Stimulated activated CD4-positive, alpha-beta T cell treated with anti-CD3 and anti-CD28 coated beads, TNF-alpha, amount 100 ng/mL, for 4 hours (primary cell): ENCODE measurements at regions not wholly inside any gene's neighbourhood (a gene's known extent, or its start where the extent isn't known, plus 50 kb on each side); places are given as distances from the start of the nearest gene placed in this dataset.

Experiments used
- DNase-seq, 3 experiments: peaks; one replicate each; pipeline ENCODE4 v3.0.0-alpha.2; 2020; ENCODE audit warnings: low read depth in 3 of 3

DNA sequence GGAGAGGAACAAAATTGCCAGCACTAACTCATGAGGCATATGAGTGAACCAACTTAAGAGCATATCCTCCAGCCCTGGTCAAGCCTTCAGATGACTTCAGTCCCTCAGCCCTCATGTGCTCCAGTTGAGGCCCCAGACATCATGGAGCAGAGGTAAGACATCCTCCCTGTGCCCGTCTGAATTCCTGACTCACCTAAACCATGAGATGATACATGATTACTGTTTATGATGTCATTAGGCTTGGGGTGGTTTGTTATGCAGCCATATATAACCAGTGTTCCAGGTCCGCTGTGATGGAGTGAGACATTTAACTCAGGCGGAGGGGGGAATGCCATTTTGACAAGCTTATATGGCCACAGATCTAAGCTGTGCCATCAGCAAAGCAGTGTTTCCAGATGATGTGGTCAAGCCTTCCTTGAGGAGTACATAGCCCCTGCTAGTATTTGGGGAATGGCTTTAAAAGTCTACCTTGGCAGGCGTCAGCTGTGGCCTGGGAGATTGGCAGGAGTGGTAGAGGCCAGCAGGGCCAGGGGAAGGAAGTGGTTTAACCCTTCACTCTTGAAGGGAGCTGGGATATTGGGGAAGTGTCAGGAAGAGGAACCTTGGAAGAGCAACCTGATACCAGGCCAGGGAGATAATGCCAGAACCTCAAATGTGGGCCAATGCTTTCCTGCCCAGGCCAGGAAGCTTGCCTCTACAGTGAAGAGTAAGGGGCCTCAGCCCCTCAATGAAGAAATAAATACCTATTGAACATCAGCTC, 343.0 kb upstream of the PODXL start:
- no peak for DNase-seq

GRCh38 chr7:131898418-131898817, 342.0 kb upstream of the PODXL start:
- no peak for DNase-seq

- no peak for DNase-seq
Observed at GRCh38 chr7:131897790-131898165, 341.4 kb upstream of the PODXL start.

DNA sequence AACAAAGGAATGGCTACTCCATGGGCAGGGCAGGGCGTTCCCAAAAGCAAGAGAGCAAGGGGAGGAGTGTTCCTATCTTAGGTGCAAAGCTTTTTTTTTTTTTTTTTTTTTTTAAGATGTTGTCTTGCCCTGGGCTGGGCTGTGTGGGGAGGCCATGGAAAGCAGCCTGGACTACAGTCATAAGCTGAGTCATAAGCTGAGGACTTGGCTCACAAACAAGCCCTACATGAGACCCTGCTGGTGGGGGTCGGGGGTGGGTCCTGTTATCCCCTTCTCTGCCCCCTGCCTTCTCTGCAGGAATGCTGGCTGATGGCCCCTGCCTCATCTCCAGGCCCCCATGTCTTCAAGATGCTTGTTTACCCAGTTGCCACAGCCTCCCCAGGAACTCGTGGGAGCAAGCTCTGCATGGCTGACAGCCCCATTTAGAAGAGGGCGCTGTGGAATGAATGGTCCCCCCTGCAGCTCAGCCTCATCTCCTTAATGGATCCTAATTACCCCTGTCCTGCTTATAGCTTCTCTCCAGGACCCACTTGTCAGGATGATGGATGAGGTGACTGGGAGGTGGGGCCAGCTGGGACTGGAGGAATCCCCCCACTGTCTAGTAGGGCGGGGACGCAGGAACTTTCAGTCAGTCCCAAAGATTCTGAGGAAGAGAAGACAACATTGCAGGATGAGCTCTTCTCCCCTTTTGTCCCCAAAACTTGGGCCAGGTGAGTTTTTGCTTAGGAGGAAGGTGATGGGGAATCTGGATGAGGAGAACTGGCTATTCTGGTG, 340.8 kb upstream of the PODXL start:
- no peak for DNase-seq

- DNase-seq: no peak
Observed at GRCh38 chr7:131896165-131896863, 339.9 kb upstream of the PODXL start.

DNA sequence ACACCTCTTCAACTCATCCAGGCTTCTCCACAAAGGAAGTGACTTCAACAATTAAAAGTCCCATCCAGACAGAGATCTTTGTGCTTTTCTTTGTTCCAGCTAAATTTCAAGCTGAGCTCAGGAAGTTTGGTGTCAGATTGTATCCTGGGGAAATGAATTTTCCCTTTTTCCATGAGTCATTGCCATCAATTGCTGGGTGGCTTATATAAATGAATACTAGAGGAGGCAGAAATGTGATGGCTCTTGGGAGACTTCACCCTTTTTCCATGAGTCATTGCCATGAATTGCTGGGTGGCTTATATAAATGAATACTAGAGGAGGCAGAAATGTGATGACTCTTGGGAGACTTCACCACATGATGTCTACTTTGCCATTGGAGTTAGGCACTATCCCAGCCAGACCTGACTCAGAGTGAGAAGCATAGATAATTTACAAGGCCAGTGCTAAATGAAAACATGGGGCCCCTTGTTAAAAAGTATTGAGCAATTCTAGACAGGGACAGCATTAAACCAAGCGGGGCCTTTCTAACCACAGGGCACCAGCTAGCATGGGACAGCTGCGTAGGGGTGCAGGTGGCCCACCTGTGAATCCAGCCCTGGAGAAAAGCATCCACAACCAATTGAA, 339.2 kb upstream of the PODXL start:
- no peak for DNase-seq

GRCh38 chr7:131893631-131894340, 337.4 kb upstream of the PODXL start:
- no peak for DNase-seq

DNA sequence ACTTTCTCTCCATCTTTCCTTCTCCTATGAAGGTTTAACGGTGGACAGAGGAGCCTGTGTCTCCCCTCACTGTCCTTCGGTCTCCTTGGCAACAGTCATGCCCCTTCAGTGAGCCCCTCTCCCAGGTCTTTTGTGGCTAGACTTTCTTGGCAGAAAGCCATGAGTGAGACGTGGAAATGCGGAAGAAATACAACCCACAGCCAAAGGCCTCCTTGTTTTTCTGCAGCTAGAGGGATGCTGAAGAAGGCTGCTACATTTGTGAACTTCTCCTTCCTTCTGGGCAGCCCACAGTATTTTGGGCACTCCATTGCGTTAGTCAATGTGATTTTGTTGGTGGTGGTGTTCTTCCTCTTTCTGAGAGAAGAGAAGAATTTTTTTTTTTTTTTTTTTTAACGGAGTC, 333.7 kb upstream of the PODXL start:
- no peak for DNase-seq

GRCh38 chr7:131889572-131890150, 333.2 kb upstream of the PODXL start:
- DNase-seq: no peak

- DNase-seq: no peak
Observed at GRCh38 chr7:131883769-131884168, 327.3 kb upstream of the PODXL start.

DNA sequence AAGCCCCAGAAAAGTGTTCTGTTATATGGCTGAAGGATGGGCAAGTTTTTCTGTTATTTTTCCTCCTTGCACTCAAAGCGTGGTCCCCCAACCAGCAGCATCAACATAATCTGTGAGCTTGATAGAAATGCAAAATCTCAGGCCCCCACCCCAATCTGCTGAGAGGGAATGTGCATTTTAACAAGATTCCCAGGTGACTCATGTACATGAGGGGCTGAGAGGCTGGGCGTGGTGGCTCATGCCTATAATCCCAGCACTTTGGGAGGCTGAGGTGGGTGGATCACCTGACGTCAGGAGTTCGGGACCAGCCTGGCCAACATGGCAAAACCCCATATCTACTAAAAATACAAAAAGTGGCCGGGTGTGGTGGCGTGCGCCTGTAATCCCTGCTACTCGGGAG, 326.8 kb upstream of the PODXL start:
- no peak for DNase-seq

DNA sequence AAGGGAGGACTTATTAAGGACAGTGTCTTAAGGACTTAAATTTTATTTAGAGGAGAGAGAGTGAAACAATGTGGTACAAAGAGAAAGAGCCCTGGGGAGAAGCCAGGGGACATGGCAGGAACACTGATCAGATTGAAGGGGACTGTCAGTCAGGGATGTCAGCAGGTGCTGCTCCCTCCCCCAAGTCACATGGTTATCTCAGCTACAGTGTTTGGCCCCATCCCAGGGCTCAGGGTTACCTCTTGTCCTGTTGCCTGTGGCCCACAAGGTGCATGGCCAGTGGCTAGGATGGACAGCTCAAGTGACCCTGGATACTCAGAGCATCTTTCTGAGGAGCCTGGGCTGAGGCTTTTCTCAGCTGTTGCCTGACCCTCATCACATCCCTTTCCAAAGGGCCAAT, 325.9 kb upstream of the PODXL start:
- no peak for DNase-seq

DNA sequence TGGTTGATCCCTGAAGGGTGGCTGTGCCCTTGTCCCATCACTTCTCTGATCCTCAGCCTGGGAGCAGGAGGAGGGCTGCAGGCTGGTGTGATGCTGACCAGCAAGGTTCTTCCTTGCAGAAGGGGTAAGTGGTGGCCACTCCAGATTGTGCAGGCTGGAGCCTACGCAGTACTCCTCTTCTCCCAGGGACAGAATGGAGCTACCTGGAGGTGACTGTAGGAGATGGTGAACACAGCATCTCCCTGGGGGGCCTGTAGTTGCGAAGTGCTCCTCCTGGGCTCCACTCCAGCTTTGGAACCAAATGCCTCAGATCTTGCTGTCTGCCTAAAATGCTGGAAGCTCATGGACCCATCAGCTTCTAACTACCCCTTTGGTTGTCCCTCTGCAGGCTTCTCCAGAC, 323.6 kb upstream of the PODXL start:
- no peak for DNase-seq

DNA sequence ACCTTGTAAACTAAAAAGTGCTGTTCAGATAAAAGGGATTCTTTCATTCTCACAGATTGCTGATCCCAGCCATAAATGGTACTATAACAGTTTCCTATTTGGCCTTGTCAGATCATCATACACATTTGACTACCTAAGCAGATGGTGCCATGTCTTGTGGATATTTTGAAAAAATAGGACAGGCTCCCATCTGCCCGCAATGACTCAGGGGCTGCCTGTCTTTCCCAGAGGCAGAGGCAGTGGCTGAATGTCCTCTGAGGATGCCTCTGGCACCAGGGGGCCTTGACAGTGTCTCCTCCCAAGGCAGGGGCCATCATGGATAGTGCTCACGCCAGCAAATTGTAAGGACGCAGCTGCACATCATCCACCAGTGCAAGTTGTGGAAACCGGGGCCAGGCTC, 323.0 kb upstream of the PODXL start:
- no peak for DNase-seq

DNA sequence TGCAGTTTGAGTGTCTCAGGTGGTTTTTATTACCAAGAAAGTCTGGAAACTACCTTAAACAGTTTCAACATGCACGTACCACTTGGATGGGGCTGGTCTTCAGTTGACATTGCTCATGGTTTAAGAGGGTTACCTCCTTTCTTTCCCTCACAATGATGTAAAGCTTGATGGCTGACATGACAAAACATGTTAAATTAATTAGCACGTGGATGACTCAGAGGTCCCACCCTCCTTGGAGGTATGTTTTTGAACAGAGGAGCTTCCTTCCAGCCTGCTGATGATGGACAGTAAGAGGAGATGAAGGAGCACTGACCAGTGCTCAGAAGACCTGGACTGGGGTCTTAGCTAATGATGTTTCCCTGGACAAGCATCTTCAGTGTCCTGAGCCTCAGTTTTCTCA, 322.3 kb upstream of the PODXL start:
- DNase-seq: no peak

- DNase-seq: no peak
Observed at GRCh38 chr7:131873581-131873980, 317.2 kb upstream of the PODXL start.

DNA sequence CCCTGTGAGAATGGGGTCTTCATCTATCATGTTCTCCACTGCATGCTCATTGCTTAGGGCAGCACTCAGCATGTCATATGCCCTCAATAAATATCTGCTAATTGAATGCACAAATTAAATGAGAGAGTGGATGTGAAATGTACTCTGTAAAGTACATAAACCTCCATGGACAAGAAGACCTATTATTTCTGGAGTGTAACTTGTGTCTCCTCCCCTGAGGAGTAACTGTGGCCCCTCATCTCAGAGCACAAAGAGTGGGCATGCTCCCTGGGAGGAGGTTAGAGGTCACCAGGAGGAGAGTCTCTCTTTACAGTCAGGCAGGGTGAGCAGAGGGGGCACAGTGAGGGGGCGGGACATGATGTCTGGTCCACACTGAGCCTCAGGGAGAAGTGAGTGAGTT, 313.6 kb upstream of the PODXL start:
- no peak for DNase-seq

DNA sequence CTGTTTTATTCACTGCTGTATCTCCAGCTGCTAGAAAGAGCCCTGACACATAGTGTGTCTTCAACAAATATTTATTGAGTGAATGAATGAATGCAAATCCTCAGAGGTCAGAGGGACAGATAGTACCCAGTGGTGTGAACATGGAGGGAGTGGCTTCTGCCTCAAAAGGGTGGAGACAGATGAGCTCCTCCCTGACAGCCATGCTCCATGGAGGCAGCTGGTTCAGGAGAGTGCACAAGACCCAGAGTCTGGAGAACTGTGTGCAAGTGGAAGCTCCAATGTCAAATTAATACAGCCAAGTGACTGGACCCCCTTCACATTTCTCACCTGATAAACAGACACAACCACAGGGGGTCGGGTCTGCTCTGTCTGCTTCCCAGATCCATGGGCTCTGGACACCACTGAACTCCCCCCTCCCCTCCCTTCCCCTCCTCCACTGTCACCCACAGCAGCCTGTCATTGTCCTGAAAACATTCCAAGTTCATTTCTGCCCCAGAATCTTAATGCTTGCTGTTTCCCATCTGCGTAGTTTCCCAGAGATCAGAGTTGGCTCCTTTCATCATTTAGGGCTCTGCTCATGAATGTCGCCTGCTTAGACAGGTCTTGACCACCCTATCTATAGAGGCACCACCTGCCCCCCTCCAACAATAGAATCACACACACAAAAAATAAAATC, 312.9 kb upstream of the PODXL start:
- DNase-seq: no peak

- no peak for DNase-seq
Observed at GRCh38 chr7:131867461-131867860, 311.0 kb upstream of the PODXL start.

GRCh38 chr7:131865911-131866310, 309.5 kb upstream of the PODXL start:
- no peak for DNase-seq
